ENCODE measurements at regions not wholly inside any gene's neighbourhood (a gene's known extent, or its start where the extent isn't known, plus 50 kb on each side); places are given as distances from the start of the nearest gene placed in this dataset.

GRCh38 chr6:156283091-156283490 is 494.1 kb upstream of the ARID1B start:
- ATAC-seq (no peak), DNase-seq (no peak)
- 83% methylated on average over 1 of the region's 1 CpG for WGBS (ENCODE audit: insufficient coverage, low coverage, low lambda C conversion rate, missing lambda C conversion rate)
- no peak overlapping the region for H3K27ac ChIP-seq
- H3K27me3 ChIP-seq: no peaks in the 10 kb centered on the region
- intact Hi-C loops (cut with DNase I): no loop called here
- H3K4me3 ChIP-seq: no peak overlapping the region
- H3K4me1 ChIP-seq: no peaks in the 10 kb centered on the region
- no peaks in the 10 kb centered on the region for H3K36me3 ChIP-seq
- TF ChIP-seq, protein P1, sequence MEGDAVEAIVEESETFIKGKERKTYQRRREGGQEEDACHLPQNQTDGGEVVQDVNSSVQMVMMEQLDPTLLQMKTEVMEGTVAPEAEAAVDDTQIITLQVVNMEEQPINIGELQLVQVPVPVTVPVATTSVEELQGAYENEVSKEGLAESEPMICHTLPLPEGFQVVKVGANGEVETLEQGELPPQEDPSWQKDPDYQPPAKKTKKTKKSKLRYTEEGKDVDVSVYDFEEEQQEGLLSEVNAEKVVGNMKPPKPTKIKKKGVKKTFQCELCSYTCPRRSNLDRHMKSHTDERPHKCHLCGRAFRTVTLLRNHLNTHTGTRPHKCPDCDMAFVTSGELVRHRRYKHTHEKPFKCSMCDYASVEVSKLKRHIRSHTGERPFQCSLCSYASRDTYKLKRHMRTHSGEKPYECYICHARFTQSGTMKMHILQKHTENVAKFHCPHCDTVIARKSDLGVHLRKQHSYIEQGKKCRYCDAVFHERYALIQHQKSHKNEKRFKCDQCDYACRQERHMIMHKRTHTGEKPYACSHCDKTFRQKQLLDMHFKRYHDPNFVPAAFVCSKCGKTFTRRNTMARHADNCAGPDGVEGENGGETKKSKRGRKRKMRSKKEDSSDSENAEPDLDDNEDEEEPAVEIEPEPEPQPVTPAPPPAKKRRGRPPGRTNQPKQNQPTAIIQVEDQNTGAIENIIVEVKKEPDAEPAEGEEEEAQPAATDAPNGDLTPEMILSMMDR (IDR thresholded peaks at IDR 0.05): no peak
- no peak for TF ChIP-seq POLR2A (IDR thresholded peaks at IDR 0.05)
- no peaks in the 10 kb centered on the region for H3K9me3 ChIP-seq

DNA sequence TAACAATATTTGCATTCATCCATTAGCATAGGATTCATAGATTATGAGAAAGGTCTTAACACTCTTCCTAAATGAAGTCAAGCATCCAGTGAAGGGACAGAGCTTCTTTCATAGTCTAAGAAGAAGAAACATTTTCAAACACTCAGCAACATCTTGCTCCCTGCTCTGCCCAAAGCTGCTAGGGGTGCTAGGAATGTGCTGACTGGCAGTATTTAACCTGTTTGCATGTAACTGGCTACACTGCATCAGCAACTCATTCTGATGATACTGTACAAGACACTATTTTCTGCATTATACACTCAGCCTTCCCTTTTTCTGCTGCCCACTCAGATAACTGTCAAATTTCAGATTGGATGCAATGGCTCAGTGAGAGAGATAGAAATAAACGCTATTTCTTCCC is 495.1 kb upstream of the ARID1B start:
- 56% methylated on average over 1 of the region's 1 CpG for whole genome bisulfite sequencing (ENCODE audit: insufficient coverage, low coverage, low lambda C conversion rate, missing lambda C conversion rate)
- H3K27me3 ChIP-seq: no peaks in the 10 kb centered on the region
- TF ChIP-seq, protein P1 (IDR thresholded peaks at IDR 0.05): no peak
- no peak for TF ChIP-seq POLR2A (IDR thresholded peaks at IDR 0.05)
- H3K4me3 ChIP-seq: no peak overlapping the region
- no peaks in the 10 kb centered on the region for H3K9me3 ChIP-seq
- H3K4me1 ChIP-seq: no peaks in the 10 kb centered on the region
- H3K36me3 ChIP-seq: no peaks in the 10 kb centered on the region
- intact Hi-C loops (cut with DNase I): no loop called here
- no peak for DNase-seq
- ATAC-seq: no peak
- H3K27ac ChIP-seq: no peak overlapping the region

DNA sequence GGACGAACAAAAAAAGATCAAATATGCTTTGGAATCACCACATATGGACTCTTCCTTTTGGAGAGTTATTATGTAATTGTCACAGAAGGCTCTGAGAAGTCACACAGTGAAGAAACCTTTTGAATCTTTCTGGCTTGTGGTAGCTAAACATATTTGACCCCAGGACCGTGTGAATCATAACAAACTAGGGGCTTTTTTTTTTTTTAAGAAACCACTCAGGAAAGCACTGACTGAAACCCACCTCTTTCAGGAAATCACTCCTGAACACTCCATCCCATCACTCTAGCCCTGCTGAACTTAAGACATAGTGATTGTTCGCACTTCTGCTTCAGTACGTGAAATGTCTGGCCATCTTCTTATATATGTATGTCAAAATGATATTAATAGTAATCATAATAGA is 495.9 kb upstream of the ARID1B start:
- H3K4me1 ChIP-seq: no peaks in the 10 kb centered on the region
- DNase-seq (no peak), ATAC-seq (no peak)
- no peak for TF ChIP-seq POLR2A (IDR thresholded peaks at IDR 0.05)
- TF ChIP-seq, protein P1 (IDR thresholded peaks at IDR 0.05): no peak
- no peak overlapping the region for H3K4me3 ChIP-seq
- 27% methylated on average over 4 of the region's 4 CpGs for WGBS (ENCODE audit: insufficient coverage, low coverage, low lambda C conversion rate, missing lambda C conversion rate)
- H3K27ac ChIP-seq: no peak overlapping the region
- no peaks in the 10 kb centered on the region for H3K9me3 ChIP-seq
- no peaks in the 10 kb centered on the region for H3K36me3 ChIP-seq
- H3K27me3 ChIP-seq: no peaks in the 10 kb centered on the region
- intact Hi-C loops (cut with DNase I): no loop called here

DNA sequence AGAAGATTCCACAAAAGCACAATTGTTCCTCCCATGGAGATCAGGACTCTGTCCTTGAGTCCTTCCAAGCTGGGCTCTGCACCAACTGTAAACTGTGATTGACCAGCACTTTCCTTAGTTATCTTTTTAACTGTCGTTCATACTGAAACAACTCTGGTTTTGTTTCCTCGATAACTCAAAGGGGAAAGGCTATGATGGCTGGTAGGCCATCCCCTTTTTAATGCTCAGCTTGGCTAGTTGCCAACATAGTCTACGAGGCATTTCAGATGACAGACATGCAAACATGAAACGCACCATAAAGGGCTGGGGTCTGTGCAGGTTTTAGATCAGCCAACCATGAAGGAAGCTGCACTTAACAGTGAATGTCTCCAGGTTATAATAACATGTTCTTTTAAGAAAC is 497.1 kb upstream of the ARID1B start:
- Histone ChIP-seq H3K4me1 (no peaks in the 10 kb centered on the region), H3K36me3 (no peaks in the 10 kb centered on the region), H3K27ac (no peak overlapping the region), H3K4me3 (no peak overlapping the region), H3K27me3 (no peaks in the 10 kb centered on the region), H3K9me3 (no peaks in the 10 kb centered on the region)
- no peak for TF ChIP-seq POLR2A (IDR thresholded peaks at IDR 0.05)
- TF ChIP-seq, protein P1 (IDR thresholded peaks at IDR 0.05): no peak
- 40% methylated on average over 4 of the region's 4 CpGs for WGBS (ENCODE audit: insufficient coverage, low coverage, low lambda C conversion rate, missing lambda C conversion rate)
- no peak for ATAC-seq
- intact Hi-C loops (cut with DNase I): no loop called here
- no peak for DNase-seq
